GM18873 (cell line): ENCODE measurements at regions not wholly inside any gene's neighbourhood (a gene's known extent, or its start where the extent isn't known, plus 50 kb on each side); places are given as distances from the start of the nearest gene placed in this dataset.
A peak's percentile ranks its signal among the peaks of the same experiment; 100 is the strongest.

Source experiments
- ATAC-seq: cut with Tn5 transposase; IDR thresholded peaks from one replicate; pipeline ENCODE4 v1.9.1; 2021; ENCODE audit warnings: mild to moderate bottlenecking, moderate library complexity, moderate number of reproducible peaks; ENCODE audit not compliant: unreplicated experiment, low FRiP score

DNA sequence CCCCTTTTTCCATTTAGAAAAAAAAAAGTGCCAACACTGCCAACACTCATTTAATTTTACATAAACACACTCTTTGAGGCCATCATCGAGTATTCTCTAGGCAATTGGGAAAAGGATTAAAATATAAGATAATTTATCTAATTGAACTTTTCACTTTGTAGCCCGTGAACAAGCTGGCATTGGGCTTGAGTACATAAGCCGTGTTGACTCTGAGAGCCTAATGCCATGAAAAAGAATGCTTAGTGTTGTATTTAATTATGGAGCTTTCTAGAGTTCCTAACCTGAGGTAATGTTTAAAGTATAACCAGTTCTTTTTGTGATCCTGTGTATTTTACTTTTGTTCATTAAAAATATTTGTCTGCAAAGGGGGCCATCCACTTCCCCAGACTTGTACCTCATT lies 193.8 kb downstream of the LYPLAL1 start:
- ATAC-seq: no peak

DNA sequence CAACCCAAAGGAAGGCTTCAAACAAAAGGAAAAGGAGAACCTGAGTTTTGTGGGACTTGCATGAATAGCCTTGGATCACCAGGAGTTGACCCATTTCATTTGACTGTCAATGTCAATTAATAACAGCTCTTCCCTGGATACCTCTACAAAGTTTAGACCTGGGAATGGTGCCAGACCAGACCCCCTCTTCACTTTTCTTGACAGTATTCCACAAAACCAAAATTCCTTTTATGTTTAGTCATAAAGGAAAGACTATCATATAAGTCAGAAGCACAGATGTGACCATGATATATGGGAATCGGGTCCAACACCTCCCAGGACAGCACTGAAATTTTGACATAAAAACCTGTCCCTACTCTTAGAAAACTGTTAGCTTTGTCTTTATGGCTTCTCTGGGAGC lies 191.8 kb downstream of the LYPLAL1 start:
- ATAC-seq: no peak

DNA sequence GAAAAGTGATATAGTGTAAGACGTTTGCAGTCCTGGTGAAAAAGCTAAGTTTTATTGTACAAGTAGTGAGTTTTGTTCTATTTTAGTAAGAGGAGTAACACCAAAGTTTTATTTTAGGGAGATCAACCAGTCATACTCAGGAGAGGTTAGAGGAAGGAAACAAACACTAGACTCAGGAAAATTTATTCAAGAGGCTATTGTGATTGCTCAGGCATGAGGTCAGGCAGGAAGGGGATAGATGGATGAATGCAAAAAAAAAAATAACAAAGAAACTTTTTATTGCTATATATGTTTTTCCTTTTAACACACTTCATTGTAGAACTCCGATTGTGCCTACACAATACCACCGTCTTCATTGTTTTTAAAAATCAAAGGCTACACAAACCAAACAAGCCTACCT lies 189.0 kb downstream of the LYPLAL1 start:
- no peak for ATAC-seq

DNA sequence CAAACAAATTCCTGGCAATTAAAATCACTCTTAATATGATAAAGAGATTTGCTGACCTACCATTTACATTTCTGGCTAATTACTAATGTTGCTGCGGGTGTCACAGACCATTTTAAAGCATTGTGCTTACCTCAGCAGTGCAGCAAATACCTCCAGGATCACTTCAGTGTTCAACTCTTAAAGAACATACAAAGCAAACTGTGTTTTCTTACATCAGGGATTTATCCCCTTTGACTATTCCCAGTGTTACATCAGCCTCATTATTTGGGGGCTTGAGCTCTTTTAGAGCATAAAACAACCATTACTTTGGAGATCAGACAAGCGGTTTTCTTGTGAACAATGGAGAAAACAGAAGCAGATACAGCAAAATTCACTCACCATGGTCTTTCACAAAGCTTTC lies 185.4 kb downstream of the LYPLAL1 start:
- no peak for ATAC-seq

DNA sequence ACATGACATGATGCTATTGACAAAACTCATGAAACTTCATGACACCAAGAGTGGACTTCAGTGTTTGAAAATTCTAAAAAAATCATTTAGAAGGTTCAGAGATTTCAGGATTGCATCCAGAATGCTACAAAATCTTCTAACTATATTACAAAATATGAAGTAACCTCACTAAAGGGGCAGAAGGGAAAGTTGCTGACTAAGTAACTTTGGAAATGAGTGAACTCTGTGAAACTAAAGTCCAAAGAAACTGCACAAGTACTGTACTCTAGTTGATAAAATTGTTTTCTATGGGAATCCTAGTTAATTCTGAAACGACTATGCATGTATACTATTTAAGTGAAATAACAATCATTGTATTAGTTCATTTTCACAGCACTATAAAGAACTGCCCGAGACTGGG lies 184.4 kb downstream of the LYPLAL1 start:
- ATAC-seq: no peak

DNA sequence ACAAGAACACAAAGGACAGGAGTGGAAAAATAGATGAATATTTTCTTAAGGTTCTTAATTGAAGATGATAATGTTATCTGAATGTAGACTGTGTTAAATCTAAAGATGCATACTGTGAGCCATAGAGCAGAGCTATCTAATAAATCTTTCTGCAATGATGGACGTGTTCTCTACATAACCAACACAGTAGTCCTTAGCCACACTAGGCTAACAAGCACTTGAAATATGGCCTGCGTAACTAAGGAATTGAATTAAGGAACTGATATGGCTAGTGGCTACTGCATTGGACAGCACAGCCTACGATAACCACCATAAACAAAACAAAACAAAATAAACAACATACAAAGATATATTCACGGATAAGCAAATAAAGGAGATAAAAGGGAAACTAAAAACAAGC lies 181.3 kb downstream of the LYPLAL1 start:
- no peak for ATAC-seq

DNA sequence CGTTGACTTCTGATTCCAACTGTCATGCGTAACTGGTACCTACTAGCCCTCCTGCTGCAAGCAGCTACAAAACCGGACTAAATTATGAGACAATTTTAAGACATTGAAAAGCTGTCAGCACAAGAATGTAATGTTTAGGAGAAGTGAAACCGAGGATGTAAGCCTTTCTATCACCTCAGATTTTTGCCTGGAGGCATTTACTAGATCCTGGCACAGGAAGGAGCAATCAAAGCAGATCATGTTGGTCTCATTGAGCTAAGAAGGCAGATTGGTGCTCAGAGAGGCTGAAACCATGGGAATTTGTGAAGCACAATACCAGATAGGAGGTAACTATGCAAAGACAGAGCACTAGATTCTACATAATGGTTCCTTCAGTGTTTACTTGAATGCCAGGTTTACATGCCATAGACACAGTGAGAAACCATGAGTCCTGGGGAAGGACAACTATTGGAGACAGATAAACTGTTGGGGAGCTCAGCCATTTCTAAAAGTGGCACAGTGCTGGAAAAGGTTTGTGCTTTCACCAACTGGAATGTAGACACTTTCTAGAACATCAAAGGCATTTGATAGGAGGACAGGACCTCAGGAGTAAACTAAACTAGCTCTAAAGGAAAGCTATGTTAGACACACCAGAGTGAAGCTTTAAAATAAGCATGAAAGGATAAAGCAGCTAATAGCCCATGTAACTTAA lies 179.4 kb downstream of the LYPLAL1 start:
- ATAC-seq: no peak

DNA sequence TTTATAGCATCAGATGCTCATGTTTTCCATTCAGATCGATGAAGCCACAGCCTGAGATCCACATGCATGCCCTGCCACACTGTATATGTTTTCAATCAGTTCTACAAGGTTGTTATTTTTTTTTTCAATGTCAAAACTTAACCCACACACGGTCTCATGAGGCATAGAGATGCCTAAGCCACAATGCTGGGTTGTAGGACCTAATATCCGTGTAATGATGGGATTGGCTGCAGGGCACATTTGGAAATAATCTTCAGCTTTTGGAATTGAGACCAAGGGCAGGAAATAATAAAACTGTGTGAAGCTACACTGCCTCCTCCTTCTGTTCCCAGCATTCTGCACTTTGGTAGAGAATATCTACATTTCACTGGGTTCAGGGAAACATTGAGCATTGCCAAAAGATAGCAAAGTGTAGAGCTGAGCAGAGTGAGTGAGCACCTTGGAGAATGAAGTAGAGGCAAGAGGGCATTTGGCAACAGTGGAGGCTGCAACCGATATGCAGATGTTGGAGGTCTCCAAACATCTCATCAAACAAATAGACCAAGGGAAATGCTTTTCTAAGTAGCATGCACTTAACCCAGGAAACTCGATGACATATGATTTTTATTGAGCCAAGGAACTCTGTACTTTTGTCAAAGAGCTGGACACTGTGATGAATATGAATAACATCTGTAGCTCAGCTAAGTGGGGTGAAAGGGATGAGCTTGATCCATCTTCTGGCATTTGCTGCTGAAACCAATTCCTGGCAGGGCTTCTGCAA lies 176.7 kb downstream of the LYPLAL1 start:
- ATAC-seq: no peak

DNA sequence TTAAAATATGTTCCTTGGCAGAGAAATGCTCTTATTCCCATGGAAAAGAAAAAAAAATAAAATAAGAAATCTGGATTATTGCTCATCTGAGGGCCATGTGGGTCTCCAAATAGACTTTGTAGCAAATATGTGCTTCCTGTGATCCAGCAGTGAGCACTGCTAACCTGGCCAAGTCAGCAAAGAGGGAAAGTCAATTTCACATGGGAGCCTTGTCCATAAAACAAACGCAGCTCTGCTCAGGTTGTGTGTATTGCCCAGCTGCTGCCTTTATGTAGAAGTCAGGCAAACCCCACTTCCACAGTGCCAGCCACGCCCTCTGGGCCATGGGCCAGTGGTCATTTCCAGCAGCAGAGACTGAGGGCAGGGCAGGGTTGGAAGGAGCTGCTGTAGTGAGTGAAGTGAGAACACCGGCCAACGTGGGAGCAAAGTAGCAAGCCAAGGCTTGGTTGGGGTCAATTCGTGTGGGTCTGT lies 174.3 kb downstream of the LYPLAL1 start:
- ATAC-seq: no peak

DNA sequence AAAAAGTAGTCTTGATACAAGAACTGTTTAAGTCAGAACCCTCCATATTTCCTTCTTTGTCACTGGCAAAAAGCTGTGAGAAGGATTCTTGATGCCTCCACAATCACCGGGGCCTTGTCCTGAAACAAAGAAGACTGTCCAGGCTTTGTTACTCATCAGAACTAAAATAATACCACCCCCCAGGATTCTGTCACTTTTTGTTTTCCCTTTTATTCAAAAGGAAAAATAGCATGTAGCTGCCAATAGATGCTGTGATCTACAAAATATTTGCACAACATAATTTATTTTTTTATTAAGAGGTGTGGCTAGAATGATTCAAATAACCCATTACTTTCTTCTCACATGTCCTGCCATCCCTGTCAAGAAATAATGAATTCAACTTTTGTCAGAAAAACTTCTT lies 173.7 kb downstream of the LYPLAL1 start:
- no peak for ATAC-seq

DNA sequence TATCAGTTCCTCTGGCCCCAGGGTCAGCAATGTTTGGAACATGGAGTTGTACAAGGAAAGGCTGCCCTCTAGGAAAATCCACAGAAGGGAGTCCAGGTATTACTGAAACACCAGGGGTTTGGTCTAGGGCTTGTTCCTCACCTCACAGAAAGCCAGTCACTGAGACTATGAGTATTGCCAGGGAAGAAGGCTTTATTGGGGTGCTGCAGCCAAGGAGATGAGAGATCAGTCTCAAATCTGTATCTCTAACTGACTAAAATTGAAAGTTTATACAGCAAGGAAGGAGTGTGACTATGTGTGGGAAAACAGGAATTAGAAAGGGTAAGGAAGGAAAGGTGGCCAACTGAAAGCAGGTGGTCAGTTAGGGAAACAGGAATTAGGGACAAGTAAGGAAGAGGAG lies 172.3 kb downstream of the LYPLAL1 start:
- ATAC-seq: no peak

DNA sequence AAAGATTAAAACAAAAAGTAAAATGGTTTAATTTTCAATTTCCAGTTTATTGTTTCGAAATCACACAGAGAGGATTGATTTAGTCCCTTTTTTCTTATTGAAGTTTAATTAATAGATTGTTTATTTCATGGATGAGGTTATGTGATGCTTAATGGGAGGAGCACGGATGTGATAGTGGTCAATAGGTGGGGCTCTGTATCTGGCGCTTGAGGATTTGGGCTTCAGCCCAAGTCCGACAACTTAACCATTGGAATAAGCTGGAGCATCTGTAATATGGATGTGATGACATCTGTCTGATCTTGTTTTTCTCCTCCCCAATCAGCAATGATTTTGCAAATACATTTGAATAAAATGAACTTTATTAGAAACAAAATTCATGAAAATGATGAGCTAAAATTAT lies 169.2 kb downstream of the LYPLAL1 start:
- ATAC-seq: no peak

DNA sequence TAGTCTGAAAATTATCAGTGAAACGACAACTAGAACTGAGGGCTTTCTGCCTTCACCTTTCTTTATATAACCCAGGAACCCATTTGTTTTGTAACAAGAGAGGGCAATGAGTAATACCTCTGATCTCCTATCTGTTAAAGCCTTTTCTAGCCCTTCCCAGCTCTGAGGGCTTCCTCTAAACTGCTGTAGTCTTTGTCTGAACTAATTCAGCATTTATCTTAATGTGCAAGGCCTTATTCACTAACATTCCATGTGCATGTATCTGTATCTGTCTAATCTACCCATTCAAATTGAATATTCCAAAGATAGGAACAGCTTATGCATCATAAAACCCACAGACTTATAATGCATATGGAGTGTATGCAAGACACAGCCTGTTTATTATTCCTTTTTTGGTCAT lies 167.1 kb downstream of the LYPLAL1 start:
- no peak for ATAC-seq

DNA sequence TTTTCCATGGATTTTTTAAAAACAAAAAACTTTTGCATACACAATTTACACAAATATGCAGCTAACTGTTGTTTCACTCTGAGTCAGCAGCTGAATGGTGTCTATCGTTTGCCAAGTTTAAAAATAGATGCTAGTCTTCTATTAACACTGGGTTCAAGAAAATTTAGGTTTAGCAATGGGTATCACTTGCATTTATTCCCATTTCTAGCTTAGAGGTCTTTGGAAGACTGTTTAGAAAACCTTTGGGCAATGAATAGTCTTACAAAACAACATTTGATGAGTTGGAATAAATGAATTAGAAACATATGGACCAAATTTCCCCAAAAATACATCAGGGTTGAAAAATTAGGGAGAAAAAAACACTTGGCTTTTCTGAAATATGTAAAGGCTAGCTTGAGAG lies 165.8 kb downstream of the LYPLAL1 start:
- no peak for ATAC-seq

DNA sequence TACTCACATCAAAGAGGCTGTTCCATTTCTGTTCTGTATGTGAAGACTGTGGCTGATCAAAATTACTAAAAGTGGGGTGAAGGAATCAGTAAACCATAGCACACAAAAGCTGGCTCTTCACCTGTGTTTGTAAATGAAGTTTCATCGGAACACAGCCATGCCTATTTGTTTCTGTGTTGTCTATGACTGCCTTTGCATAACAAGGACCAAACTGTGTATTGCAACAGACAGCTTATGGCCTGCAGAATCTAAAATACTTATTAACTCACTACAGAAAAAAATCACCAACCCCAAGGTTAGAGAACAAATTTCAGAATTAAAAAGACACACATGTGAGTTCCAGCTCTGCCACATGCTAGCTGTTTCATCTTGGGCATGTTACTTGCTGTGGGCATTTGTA lies 163.9 kb downstream of the LYPLAL1 start:
- ATAC-seq: no peak

DNA sequence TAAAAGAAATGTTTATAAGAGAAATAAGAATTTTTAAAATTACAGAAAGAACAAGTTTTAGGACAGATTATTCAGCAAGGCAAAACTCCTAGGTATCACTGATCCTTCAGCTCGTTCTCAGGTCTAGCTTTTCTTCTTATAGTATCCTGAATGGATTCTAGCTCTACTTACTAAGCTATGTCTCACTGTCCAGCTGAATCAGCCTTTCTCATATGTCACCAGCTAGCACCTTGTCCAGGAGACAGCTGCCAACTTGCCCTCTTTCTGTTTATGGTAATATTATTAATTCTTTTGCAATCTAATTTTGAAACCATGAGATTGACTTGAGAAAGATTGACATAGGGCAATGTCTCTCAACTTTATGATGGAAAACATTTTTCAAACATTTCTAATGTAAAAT lies 159.9 kb downstream of the LYPLAL1 start:
- no peak for ATAC-seq

DNA sequence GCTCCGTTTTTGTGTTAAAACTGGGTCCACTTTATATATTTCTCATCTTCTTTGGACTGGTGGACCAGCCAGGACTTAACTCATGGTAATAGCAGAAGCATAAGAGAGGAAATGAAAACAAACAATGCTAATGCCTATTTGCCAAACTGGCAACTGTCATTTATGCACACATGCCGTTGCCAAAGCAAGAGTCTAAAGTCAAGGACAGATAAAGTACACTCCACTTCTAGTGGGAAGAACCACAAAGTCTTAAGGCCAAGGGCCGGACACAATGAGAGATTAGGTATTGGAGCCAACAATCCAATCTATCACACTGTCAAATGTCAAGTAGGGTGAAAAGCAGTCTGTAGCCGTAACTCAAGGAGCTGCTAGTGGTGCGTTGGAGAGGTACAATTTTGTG lies 157.7 kb downstream of the LYPLAL1 start:
- ATAC-seq: no peak

DNA sequence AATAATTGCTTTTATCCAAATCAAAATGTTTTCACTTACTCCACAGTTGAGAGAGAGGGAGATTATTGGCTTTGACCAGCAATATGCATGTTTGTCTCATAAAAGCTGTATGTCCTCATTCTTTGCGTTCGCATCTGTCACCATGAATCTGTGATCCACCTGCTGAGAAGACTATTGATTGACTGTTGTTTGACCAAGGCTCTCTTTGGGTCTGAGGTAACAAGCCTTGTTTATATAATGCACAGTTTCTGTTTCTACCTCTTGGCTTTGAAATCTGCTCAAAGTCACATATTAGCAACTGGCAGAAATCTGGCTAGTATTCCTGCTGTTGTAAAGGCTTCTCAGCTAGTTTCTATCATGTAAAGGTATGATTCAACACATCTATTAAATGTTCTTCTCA lies 157.0 kb downstream of the LYPLAL1 start:
- ATAC-seq: no peak

DNA sequence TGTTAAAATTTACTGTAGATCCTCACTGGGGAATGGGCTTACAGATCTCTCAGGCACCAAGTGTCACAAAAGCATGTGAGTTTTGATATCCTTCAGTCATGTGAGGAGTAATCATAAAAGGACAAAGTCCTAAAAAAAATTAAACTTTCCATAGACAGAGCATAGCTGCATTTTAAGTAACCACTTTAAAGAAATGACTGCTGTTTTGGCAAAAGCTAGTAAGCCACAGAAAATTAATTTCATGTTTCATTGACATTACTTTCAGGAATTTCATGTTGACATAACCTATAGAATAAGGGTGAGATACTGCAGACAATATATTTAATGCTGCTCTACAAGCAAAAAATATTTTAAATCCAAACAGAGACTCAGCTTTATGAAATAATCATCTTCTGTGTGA lies 156.3 kb downstream of the LYPLAL1 start:
- no peak for ATAC-seq

DNA sequence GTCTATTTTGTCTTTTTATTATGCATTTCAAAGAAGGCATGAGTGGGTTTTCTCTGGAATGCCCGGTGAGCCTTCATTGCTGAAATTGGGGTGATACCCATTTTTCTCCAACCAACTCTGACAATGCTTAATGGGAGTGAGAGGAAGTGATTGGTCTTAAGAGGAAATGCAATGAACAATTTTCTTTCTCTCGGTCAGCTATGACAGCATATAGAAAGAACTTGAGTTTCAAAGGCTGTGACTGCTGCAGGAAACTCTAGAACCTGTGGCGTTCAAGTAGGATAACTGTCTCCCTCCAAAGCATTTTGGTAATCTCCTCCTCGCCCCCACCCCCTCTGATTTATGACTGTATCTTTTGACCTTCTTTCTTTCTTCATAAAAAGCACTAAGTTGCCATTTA lies 155.9 kb downstream of the LYPLAL1 start:
- no peak for ATAC-seq

DNA sequence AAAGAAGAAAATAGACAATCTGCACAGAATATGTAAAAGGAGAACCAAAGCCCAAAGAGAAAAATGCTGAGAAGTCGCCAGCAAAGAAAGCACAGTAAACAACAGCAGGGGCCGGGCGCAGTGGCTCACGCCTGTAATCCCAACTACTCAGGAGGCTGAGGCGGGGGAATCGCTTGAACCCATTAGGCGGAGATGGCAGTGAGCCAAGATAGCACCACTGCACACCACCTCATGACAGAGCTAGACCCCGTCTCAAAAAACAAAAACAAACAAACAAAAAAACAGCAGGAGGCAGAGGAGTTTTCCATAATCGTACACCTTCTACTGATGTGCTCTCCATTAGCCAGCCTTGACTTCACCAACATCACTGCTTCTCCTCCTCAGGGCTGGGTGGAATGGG lies 153.2 kb downstream of the LYPLAL1 start:
- no peak for ATAC-seq

DNA sequence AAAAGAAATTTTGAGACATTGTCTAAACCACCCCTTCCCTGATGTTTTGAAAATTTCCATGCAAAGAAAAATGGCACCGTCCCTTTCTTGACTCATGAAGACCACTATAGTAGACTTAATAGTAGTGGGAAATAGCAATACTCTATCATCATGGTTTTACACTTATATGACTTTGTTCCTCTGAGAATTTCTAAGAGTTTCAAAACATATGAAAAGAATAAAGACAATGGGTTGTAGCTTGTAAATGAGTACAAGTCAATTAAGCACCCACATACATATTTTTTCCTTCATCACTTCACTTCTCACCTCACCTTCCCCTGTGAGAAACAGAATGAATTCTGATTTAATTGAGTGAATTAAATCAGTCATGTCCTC lies 151.7 kb downstream of the LYPLAL1 start:
- ATAC-seq: peak; percentile 4
